Activated naive CD8-positive, alpha-beta T cell treated with anti-CD3 and anti-CD28 coated beads, Interleukin-2, amount 10 ng/mL, durations not matched to agents 7 days and 5 days (primary cell): ENCODE measurements at regions not wholly inside any gene's neighbourhood (a gene's known extent, or its start where the extent isn't known, plus 50 kb on each side); places are given as distances from the start of the nearest gene placed in this dataset.

Source experiments
- ATAC-seq: fragments of 150-1000 bp; cut with Tn5 transposase; one replicate; pipeline ENCODE4 v1.10.0; 2021; ENCODE audit warnings: low read depth, moderate library complexity
- POLR2A ChIA-PET: fragments of 350-600 bp; sonication (Branson Sonifier 250); formaldehyde crosslinking; loops from one replicate; lab custom pipeline; 2021; ENCODE audit warnings: antibody characterized with exemption; lab: Charles Lee
- DNase-seq: peaks from one replicate; pipeline ENCODE4 v3.0.0; 2021
- H3K27ac Mint-ChIP-seq: one replicate; pipeline ENCODE4 v1.8.0; 2022; ENCODE audit warnings: mild to moderate bottlenecking, mixed read lengths
- H3K27me3 Mint-ChIP-seq: one replicate; pipeline ENCODE4 v1.8.0; 2022; ENCODE audit warnings: mild to moderate bottlenecking, moderate library complexity, mixed read lengths
- H3K36me3 Mint-ChIP-seq: one replicate; pipeline ENCODE4 v1.8.0; 2021; ENCODE audit warnings: mild to moderate bottlenecking, mixed read lengths
- H3K4me1 Mint-ChIP-seq: one replicate; pipeline ENCODE4 v1.8.0; 2021; ENCODE audit warnings: mixed read lengths
- H3K4me3 Mint-ChIP-seq: one replicate; pipeline ENCODE4 v1.8.0; 2022; ENCODE audit warnings: mild to moderate bottlenecking, moderate library complexity, mixed read lengths
- H3K9me3 Mint-ChIP-seq: one replicate; pipeline ENCODE4 v1.8.0; 2021; ENCODE audit warnings: mixed read lengths

DNA sequence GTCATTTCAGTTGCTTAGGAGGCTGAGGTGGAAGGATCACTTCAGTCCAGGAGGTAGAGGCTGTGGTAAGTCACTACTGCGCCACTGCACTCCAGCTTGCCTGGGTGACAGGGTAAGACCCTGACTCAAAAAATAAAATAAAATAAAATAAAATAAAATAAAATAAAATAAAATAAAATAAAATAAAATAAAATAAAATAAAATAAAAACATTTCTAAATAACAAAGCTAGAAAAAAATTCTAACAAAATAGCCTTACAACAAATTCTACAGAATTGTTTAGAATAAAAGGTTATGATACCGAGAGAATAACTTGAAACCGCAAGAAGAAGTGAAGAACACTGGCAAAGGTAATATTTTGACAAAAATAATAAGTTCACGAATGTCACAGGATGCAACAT lies 794.3 kb downstream of the NR2F2 start:
- POLR2A ChIA-PET, result no interaction called here
- H3K9me3 Mint-ChIP-seq, result peaks cover 2% of the 10 kb centered on the region
- H3K27me3 Mint-ChIP-seq, result no peaks in the 10 kb centered on the region
- no peak overlapping the region for H3K27ac Mint-ChIP-seq
- H3K36me3 Mint-ChIP-seq, result no peaks in the 10 kb centered on the region
- H3K4me1 Mint-ChIP-seq, result no peaks in the 10 kb centered on the region
- H3K4me3 Mint-ChIP-seq, result no peak overlapping the region
- DNase-seq (no peak), ATAC-seq (no peak)

GRCh38 chr15:97126553-97127233 lies 796.2 kb downstream of the NR2F2 start:
- ATAC-seq, result no peak
- peaks cover 2% of the 10 kb centered on the region for H3K9me3 Mint-ChIP-seq
- no peak overlapping the region for H3K27ac Mint-ChIP-seq
- no peaks in the 10 kb centered on the region for H3K36me3 Mint-ChIP-seq
- DNase-seq, result no peak
- H3K4me1 Mint-ChIP-seq, result no peaks in the 10 kb centered on the region
- no peaks in the 10 kb centered on the region for H3K27me3 Mint-ChIP-seq
- H3K4me3 Mint-ChIP-seq, result no peak overlapping the region
- POLR2A ChIA-PET, result no interaction called here

- H3K27me3 Mint-ChIP-seq, result no peaks in the 10 kb centered on the region
- H3K9me3 Mint-ChIP-seq, result peaks cover 7% of the 10 kb centered on the region
- H3K4me1 Mint-ChIP-seq, result no peaks in the 10 kb centered on the region
- no peak for DNase-seq
- no peaks in the 10 kb centered on the region for H3K36me3 Mint-ChIP-seq
- ATAC-seq, result no peak
- H3K4me3 Mint-ChIP-seq, result no peak overlapping the region
- no peak overlapping the region for H3K27ac Mint-ChIP-seq
- POLR2A ChIA-PET, result no interaction called here
Observed at GRCh38 chr15:97129674-97130073, 799.2 kb downstream of the NR2F2 start.

DNA sequence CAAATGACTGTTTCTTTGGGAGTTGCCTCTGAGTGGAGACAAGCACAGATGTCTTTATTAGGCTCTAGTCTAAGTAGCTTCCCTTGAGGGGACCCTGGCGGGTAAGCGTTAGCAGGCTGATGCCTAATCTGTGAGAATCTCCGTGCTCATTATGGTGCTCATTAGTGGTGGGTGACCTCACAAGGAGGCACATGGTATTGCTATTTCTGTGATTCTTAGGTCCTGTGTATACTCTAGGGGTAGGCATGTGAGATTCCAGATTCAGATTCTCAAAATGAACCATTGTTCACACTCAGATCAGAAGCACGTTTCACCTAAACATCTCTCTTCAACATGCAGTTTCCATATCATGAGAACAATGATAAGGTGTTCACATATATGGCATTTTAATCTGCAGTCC lies 809.7 kb downstream of the NR2F2 start:
- POLR2A ChIA-PET, result no interaction called here
- no peaks in the 10 kb centered on the region for H3K4me1 Mint-ChIP-seq
- peaks cover 10% of the 10 kb centered on the region for H3K9me3 Mint-ChIP-seq
- H3K36me3 Mint-ChIP-seq, result no peaks in the 10 kb centered on the region
- no peak overlapping the region for H3K27ac Mint-ChIP-seq
- H3K4me3 Mint-ChIP-seq, result no peak overlapping the region
- H3K27me3 Mint-ChIP-seq, result no peaks in the 10 kb centered on the region
- ATAC-seq (no peak), DNase-seq (no peak)

DNA sequence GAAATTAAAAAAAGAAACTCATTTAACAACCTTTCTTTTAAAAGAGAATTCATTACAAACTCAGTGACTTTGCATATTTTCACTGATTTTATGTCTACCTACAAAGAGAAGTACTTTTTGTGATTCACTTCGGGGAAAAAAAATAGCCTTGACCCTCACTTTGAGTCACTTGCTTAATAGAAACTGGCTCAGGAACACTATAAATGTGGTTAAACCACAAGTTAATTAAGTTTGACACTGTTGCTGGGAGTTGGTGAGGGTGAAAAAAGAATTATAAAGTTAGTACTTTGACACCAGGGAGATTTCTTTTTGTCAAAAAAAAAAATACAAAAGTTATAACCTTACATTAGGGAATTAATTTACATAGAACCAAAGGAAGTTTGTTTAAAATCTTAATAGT lies 810.9 kb downstream of the NR2F2 start:
- ATAC-seq (no peak), DNase-seq (no peak)
- Mint-ChIP-seq H3K27me3 (no peaks in the 10 kb centered on the region), H3K4me3 (no peak overlapping the region), H3K4me1 (no peaks in the 10 kb centered on the region), H3K27ac (no peak overlapping the region), H3K9me3 (peaks cover 4% of the 10 kb centered on the region), H3K36me3 (no peaks in the 10 kb centered on the region)
- POLR2A ChIA-PET, result no interaction called here

GRCh38 chr15:97141871-97142270 lies 811.4 kb downstream of the NR2F2 start:
- peaks cover 5% of the 10 kb centered on the region for H3K9me3 Mint-ChIP-seq
- no peaks in the 10 kb centered on the region for H3K4me1 Mint-ChIP-seq
- H3K27me3 Mint-ChIP-seq, result no peaks in the 10 kb centered on the region
- POLR2A ChIA-PET, result no interaction called here
- no peak overlapping the region for H3K4me3 Mint-ChIP-seq
- H3K27ac Mint-ChIP-seq, result no peak overlapping the region
- ATAC-seq, result no peak
- no peaks in the 10 kb centered on the region for H3K36me3 Mint-ChIP-seq
- no peak for DNase-seq

- Mint-ChIP-seq H3K4me3 (no peak overlapping the region), H3K4me1 (no peaks in the 10 kb centered on the region), H3K36me3 (no peaks in the 10 kb centered on the region), H3K9me3 (peaks cover 1% of the 10 kb centered on the region), H3K27me3 (no peaks in the 10 kb centered on the region), H3K27ac (no peak overlapping the region)
- POLR2A ChIA-PET, result no interaction called here
- ATAC-seq, result no peak
- DNase-seq, result no peak
Observed at GRCh38 chr15:97143592-97144376, 813.3 kb downstream of the NR2F2 start.

- no peak overlapping the region for H3K4me3 Mint-ChIP-seq
- no peak overlapping the region for H3K27ac Mint-ChIP-seq
- ATAC-seq, result no peak
- H3K36me3 Mint-ChIP-seq, result no peaks in the 10 kb centered on the region
- no peaks in the 10 kb centered on the region for H3K27me3 Mint-ChIP-seq
- DNase-seq, result no peak
- POLR2A ChIA-PET, result no interaction called here
- no peaks in the 10 kb centered on the region for H3K4me1 Mint-ChIP-seq
- peaks cover 1% of the 10 kb centered on the region for H3K9me3 Mint-ChIP-seq
Observed at GRCh38 chr15:97144377-97144711, 813.8 kb downstream of the NR2F2 start.

DNA sequence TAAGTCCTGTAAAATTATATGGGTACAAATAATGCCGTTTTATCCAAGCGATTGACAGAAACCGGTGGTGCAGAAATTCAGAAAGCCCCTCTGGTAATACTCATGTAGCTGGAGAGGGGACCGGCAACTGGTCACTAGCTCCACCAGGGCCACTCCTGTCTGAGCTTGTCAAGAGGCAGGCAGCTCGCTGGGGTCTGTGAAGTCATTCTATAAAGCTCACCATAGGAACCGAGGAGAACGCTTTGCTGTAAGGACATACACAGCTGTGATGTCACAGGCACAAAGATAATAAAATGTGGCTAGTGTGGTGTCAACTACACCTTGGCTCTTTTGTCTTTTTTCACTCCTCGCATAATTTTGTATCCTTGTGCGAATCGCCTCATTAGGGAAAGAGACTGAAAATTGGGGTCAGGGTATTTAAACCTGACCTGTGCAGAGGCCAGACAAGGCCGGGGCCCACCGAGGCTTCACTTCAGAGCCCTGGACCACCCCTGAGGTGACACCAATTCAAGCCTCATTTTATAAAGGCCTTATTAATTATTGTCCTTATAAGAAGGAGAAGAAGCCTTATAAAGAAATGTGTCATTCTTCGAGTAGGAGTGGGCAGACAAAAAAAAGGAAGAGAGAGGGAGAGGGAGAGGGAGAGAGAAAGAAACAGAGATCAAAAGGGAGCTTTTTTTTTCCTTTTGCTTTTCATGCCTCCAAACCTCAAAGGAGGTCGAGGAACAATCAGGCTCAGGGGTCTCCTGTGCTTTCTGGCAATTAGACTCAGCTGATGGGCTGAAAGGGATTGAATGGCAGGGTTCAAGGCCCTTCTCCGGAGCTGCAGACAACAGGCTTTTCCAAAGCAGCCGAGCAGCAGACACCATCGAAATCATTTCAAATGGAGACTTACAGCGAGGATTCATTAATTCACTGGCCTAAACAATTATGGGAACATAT lies 813.3 kb upstream of the ARRDC4 start:
- Mint-ChIP-seq H3K27ac (no peak overlapping the region), H3K27me3 (no peaks in the 10 kb centered on the region), H3K4me3 (no peak overlapping the region), H3K9me3 (peaks cover 1% of the 10 kb centered on the region), H3K4me1 (no peaks in the 10 kb centered on the region), H3K36me3 (no peaks in the 10 kb centered on the region)
- POLR2A ChIA-PET, result no interaction called here
- ATAC-seq, result no peak
- DNase-seq, result no peak

GRCh38 chr15:97153356-97153965 lies 807.0 kb upstream of the ARRDC4 start:
- Mint-ChIP-seq H3K4me3 (no peak overlapping the region), H3K27ac (no peak overlapping the region), H3K27me3 (no peaks in the 10 kb centered on the region), H3K9me3 (no peaks in the 10 kb centered on the region), H3K4me1 (no peaks in the 10 kb centered on the region), H3K36me3 (no peaks in the 10 kb centered on the region)
- ATAC-seq, result no peak
- DNase-seq, result no peak
- POLR2A ChIA-PET, result no interaction called here

GRCh38 chr15:97156739-97157265 lies 803.7 kb upstream of the ARRDC4 start:
- Mint-ChIP-seq H3K27me3 (no peaks in the 10 kb centered on the region), H3K9me3 (no peaks in the 10 kb centered on the region), H3K4me3 (no peak overlapping the region), H3K27ac (no peak overlapping the region), H3K36me3 (no peaks in the 10 kb centered on the region), H3K4me1 (no peaks in the 10 kb centered on the region)
- POLR2A ChIA-PET, result interaction anchor here (0.6 kb wide), 1 partner anchor 901 kb away, joined by 3 read pairs; no protein-coding TSS in a partner anchor
- ATAC-seq (no peak), DNase-seq (no peak)

GRCh38 chr15:97162805-97163495 lies 797.6 kb upstream of the ARRDC4 start:
- ATAC-seq (no peak), DNase-seq (no peak)
- Mint-ChIP-seq H3K27ac (no peak overlapping the region), H3K4me3 (no peak overlapping the region), H3K27me3 (no peaks in the 10 kb centered on the region), H3K9me3 (no peaks in the 10 kb centered on the region), H3K4me1 (no peaks in the 10 kb centered on the region), H3K36me3 (no peaks in the 10 kb centered on the region)
- POLR2A ChIA-PET, result no interaction called here
